HG03097 (cell line): ENCODE measurements at regions not wholly inside any gene's neighbourhood (a gene's known extent, or its start where the extent isn't known, plus 50 kb on each side); places are given as distances from the start of the nearest gene placed in this dataset.

Experiments used
- ATAC-seq: cut with Tn5 transposase; IDR thresholded peaks from one replicate; pipeline ENCODE4 v1.9.1; 2021; ENCODE audit not compliant: unreplicated experiment, low FRiP score

- no peak for ATAC-seq
Observed at GRCh38 chr10:10847387-10847786, 170.3 kb upstream of the CELF2 start.

GRCh38 chr10:10848488-10849111 is 169.1 kb upstream of the CELF2 start:
- ATAC-seq, result no peak

DNA sequence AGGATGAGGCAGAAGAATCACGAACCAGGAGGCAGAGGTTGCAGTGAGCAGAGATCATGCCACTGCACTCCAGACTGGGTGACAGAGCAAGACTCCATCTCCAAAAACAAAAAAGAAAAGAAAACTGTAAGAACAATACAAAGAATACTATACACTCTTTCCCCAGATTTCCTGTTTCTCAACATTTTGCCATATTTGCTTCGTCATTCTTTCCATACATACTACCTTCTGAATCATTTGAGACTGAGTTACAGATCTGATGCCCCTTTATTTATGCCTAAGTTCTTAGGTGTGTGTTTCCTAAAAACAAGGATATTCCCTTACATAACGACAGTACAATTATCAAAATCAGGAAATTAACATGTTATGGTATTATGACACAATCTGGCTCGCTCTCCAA is 168.4 kb upstream of the CELF2 start:
- ATAC-seq, result no peak

- ATAC-seq, result no peak
Observed at GRCh38 chr10:10850214-10850613, 167.5 kb upstream of the CELF2 start.

DNA sequence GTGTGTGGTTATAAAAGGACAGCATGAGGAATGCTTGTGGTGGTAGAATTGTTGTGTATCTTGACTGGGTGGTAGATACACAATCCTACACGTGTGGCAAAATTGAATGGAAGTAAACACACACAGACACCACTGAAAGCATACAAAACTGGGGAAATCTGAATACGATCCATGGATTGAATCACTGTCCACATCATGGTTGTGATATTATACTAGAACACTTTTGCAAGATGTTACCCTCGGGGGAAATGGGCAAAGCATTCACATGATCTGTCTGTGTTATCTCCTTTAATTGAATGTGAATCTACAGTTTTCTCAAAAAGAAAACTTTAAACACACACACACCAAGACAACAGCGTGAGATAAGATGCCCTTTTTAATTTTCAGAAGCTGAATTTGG is 165.2 kb upstream of the CELF2 start:
- no peak for ATAC-seq

DNA sequence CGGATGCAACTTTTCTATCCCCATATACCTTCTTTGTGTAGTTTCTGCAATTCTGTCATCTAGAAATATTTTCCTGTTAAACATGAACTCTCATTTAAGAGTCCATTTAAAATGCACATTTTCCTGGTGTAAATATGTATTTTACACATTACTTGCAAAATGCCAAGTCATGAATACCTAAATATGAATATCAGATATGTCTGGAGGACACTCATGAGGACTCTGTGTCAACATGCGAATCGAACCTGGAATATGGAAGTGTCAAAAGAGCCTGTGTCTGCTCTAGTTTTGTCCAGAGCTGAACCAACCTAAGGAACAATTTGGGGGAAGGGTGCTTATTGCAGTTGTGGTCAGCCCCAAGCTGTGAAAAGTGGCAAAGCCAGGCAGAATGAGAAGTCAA is 163.7 kb upstream of the CELF2 start:
- ATAC-seq, result no peak

DNA sequence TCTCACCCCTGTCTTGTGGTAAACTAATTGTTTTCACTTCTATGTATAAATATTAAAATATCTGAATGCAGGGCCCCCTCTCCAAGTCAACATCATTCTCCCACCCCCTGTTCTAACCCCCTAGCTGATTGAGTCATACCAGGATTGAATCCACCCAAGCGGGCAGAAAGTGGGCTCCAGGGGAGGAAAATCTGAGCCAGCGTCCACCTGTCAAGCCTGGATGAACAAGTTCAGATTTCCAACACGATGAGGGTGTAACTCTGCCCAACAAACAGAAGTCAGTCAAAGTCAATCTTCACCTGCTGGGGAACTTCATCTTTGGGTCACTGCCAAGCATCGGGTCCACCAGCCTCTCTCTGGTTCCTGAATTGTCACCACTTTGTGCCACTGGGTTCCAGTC is 162.9 kb upstream of the CELF2 start:
- no peak for ATAC-seq

DNA sequence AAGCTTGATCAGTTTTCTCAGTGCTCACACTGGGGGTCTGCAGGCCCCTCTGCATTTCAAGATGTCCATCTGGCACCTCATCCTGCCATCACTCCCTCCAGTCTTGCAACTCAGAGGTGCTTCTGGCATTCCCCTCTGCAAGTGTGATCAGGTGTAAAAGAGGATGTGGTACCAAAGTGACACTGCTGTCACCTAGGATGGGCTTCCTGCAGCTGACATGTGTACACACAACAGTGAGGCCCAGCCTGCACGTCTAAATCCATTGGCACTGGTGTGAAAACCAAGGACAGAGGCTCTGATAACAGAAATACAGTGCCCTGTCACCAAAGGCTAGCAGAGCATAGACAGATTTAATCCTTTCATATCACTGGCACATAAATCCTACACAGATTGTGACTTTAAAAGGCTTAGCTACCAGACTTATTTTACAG is 162.5 kb upstream of the CELF2 start:
- ATAC-seq, result no peak

DNA sequence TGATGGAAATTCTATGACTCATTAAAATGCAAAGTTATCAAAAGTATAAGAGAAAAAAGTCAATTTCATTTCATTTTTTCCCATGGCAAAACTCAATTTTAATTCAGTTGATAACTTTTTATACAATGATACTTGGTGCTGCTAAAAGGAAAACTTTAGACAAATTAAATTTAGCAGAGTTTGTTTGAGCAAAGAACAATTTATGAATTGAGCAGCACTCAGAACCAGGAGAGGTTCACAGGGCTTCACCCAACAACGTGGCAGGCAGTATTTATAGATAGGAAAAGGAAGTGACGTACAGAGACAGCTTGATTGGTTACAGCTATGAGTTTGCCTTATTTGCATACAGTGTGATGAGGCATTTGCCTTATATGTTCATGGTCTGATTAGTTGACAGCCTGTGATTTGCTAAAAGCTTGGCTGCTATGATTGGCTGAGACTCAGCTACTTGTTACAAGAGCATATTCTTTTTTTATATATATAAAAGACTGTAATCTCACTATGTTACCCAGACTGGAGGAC is 157.2 kb upstream of the CELF2 start:
- no peak for ATAC-seq

DNA sequence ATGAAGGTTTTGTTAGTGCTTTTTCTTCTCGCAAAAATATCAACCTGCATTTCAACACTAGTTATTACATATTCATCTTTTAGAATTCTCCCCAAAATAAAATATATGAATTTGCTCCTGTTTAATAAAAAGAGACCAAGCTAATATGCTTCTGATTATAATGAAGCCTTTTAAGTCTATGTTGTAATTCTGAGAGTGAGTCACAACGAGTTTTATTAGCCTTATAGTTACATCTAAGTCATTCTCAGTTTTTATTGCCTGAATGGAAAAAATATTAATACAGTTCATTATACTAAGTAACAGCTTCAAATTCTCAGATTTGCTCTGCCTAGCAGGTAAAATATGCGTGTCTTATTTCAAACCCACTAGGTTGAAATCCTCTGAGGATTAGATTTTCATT is 152.4 kb upstream of the CELF2 start:
- ATAC-seq, result no peak

DNA sequence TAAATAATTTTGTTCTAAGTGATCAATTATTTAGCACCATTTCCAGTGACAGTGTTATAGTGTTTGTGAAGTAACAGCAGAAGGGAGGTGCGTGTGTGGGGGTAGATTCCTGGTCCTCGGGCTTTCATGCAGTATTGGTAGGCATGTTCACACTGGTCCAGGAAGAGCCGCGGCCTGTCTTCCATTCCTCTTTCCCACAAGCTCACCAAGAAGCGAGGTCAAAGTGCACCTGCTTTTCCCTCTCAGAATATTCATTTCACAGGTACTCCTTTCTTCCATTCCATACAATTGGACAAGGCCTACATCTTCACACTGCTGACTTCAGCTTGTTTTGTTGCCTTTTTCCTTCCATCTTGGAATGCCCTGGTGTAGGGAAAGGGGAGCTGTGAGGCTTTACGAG is 151.8 kb upstream of the CELF2 start:
- ATAC-seq, result no peak

DNA sequence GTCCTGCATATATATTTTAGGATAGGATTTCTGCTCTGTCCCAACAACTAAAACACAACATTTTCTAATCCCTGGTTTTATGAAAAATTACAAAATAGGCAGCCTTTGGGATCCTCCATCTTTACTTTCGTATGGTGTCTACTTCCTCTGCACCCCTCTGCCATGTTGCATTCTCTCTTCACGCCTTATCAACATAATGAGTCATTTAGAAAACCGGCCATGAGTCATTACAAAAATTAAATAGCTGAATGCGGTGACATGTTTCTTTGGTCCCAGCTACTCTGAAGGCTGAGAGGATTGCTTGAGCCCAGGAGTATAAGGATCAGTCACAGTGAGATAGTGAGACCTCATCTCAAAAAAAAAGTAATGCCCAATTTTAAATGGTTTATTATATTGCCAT is 148.1 kb upstream of the CELF2 start:
- ATAC-seq, result no peak

GRCh38 chr10:10870523-10871241 is 147.0 kb upstream of the CELF2 start:
- ATAC-seq, result no peak

- no peak for ATAC-seq
Observed at GRCh38 chr10:10871352-10871751, 146.3 kb upstream of the CELF2 start.

DNA sequence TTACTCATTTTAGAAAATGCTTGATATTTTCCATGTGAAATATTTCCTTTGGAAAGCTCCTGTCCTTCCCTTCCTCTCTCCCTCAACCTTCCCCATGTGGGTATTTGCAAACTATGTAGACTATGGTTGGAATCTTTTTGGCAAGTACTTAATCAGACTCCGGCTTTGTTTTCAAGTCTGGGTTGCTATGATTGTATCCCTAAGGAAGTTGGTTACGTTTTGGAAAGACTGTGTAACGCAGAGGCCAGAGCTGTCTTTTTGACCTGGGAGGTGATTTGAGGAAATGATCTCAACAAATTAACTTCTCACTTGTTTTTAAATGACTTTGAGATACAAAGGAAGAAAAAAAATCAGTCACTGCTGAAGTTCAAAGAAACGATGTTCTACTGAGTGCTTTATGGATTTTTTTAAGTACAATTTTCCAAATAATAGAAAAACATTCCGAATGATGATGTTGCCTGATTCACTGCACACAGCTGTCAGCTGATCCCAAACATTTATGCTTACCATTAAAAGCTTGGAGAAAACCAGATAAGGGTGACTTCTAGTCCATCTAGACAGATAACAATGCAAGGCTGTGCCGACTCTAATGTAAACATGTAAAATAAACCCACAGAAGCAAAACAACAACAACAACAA is 145.5 kb upstream of the CELF2 start:
- ATAC-seq, result no peak

- ATAC-seq, result no peak
Observed at GRCh38 chr10:10872764-10873163, 144.9 kb upstream of the CELF2 start.

GRCh38 chr10:10873289-10873688 is 144.4 kb upstream of the CELF2 start:
- no peak for ATAC-seq

GRCh38 chr10:10873915-10874314 is 143.8 kb upstream of the CELF2 start:
- no peak for ATAC-seq

DNA sequence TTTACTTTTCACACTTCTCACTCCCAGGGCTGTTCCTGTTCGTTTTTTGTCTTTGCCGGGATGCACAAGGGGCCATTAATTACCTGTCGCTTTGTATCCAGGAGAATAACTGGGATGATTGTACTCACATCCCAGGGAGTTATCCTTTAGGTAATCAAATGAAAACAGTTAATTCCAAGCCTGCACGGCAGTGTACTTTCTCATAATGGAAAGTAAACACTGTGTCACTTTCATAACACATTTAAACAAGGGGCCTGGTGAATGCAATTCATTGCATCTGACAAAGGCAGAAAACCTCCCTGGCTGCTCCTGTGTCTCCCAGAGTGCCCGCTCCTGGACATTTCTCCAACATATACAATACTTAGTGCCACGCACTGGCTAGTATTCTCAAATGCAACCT is 138.7 kb upstream of the CELF2 start:
- ATAC-seq, result no peak

DNA sequence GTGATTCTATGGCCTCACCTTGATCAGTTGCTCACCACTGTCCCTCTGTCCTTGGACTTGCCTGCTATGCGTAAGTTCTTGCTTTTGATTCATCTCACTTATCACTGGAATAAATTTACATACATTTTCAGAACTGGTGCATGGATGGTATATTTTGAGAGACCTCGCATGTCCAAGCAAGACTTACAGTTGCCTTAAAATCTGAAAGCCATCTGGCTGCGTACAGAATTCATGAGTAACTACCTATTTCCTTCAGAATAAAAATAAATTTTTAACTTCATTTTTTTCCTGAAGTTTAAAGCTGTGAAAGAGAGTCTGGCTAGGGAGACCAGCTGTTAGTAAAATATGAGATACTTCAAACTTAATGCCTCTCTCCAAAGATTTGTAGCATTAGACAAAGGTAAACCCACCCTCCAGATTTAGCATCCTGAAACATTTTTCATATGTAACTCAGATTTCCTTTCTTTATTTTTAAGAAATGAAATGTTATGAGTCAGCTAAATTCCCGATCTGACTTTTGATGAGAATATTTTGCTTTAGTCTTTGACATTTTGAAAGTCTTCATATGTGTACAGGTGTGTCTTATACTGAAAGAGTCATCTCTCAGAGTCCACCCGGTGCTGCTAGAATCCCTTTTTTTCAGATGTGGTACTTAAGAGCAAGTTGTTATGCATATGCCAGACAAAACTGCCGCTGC is 136.4 kb upstream of the CELF2 start:
- ATAC-seq, result no peak

GRCh38 chr10:10883737-10884136 is 133.9 kb upstream of the CELF2 start:
- ATAC-seq, result no peak
